GM12878 (cell line): ENCODE measurements at regions not wholly inside any gene's neighbourhood (a gene's known extent, or its start where the extent isn't known, plus 50 kb on each side); places are given as distances from the start of the nearest gene placed in this dataset.

Source experiments
- BCL11A ChIP-seq: IDR thresholded peaks from 2 replicates; pipeline ENCODE4 v1.6.1; 2011; ENCODE audit warnings: low read depth, low read length
- BMI1 ChIP-seq: fragments of 450-650 bp; IDR thresholded peaks from 2 replicates; pipeline ENCODE4 v1.6.1; 2016; ENCODE audit warnings: mild to moderate bottlenecking, moderate library complexity, borderline replicate concordance
- CEBPB ChIP-seq, 2 experiments: fragments of 150-350 bp in 1 of 2; IDR thresholded peaks; 2 replicates each; pipeline ENCODE4 v1.6.1; 2012 to 2014; ENCODE audit warnings: low read depth in 2 of 2, low read length in 2 of 2, borderline replicate concordance in 1 of 2, inconsistent platforms in 1 of 2
- EP300 ChIP-seq, 2 experiments: fragments of 150-350 bp in 1 of 2; IDR thresholded peaks; 2 replicates each; pipeline ENCODE4 v1.6.1; 2011 to 2012; ENCODE audit warnings: low read depth in 2 of 2, low read length in 2 of 2, borderline replicate concordance in 1 of 2, improper control_type of control experiment in 1 of 2, inconsistent platforms in 1 of 2; ENCODE audit not compliant: control insufficient read depth in 1 of 2
- ETV6 ChIP-seq, 2 experiments: fragments of 450-650 bp in 1 of 2; IDR thresholded peaks in 1 of 2; conservative IDR thresholded peaks in 1 of 2; 2 replicates each; pipeline ENCODE4 v1.6.1; 2014; ENCODE audit warnings: antibody characterized with exemption in 1 of 2, borderline replicate concordance in 1 of 2, low read depth in 1 of 2, mild to moderate bottlenecking in 1 of 2, moderate library complexity in 1 of 2
- NFIC ChIP-seq: IDR thresholded peaks from 2 replicates; pipeline ENCODE4 v1.6.1; 2012; ENCODE audit warnings: low read depth, mild to moderate bottlenecking, inconsistent platforms, low read length, moderate library complexity
- POLR2A ChIP-seq: IDR thresholded peaks from 2 replicates; pipeline ENCODE4 v1.6.1; 2011; ENCODE audit warnings: low read depth, mild to moderate bottlenecking, low read length
- TF ChIP-seq, protein P1 (sequence below): IDR thresholded peaks from 2 replicates; pipeline ENCODE4 v1.6.1; 2012; ENCODE audit warnings: low read depth, low read length, improper control_type of control experiment

DNA sequence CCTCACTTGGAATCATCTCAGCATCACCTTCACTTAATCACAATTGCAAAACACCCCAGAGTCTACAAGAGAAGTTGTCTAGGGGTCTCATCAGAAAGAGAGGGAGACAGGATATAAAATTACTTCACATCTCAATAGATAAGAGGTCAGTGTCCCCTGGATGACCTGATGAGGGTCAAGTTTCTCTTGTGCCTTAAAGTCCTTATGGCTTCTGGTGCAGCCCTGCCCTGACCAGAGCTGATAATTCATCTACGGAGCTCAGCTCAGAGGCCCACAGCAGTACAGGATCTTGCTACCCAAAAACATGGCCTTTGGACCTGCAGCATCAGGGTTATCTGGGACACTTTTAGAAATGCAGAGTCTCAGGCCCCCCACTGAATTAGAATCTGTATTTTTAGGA, 111.1 kb upstream of the GLI3 start:
- TF ChIP-seq EP300 (IDR thresholded peaks at IDR 0.05; ENCODE audit: borderline replicate concordance in 1 of 2, control insufficient read depth in 1 of 2, low read depth in 2 of 2, low read length in 2 of 2) (no peak), NFIC (no peak), BCL11A (no peak), CEBPB (IDR thresholded peaks at IDR 0.05; ENCODE audit: borderline replicate concordance in 1 of 2, low read depth in 2 of 2, low read length in 2 of 2) (no peak), POLR2A (no peak), BMI1 (no peak), ETV6 (conservative IDR thresholded peaks at IDR 0.05 in 1 of 2, IDR thresholded peaks at IDR 0.05 in 1 of 2; ENCODE audit: borderline replicate concordance in 1 of 2, low read depth in 1 of 2) (no peak)
- TF ChIP-seq, protein P1, sequence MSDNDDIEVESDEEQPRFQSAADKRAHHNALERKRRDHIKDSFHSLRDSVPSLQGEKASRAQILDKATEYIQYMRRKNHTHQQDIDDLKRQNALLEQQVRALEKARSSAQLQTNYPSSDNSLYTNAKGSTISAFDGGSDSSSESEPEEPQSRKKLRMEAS, result no peak
